T-helper 17 cell (primary cell): ENCODE measurements at regions not wholly inside any gene's neighbourhood (a gene's known extent, or its start where the extent isn't known, plus 50 kb on each side); places are given as distances from the start of the nearest gene placed in this dataset.

Experiments
- ATAC-seq: fragments of 150-1000 bp; cut with Tn5 transposase; 2 replicates; pipeline ENCODE4 v1.10.0; 2021; ENCODE audit warnings: mild to moderate bottlenecking, moderate library complexity
- DNase-seq, 3 donors: peaks; one replicate each; pipeline versions ENCODE4 v3.0.0 to v3.0.0-alpha.2; 2020 to 2021
- H3K9me3 ChIP-seq: one replicate; pipeline ENCODE4 v1.7.0; 2013; ENCODE audit warnings: low read length, mild to moderate bottlenecking; ENCODE audit not compliant: control insufficient read depth, poor library complexity, severe bottlenecking
- H3K27ac Mint-ChIP-seq: one replicate; pipeline ENCODE4 v1.8.0; 2022; ENCODE audit warnings: mild to moderate bottlenecking, moderate library complexity, mixed read lengths
- H3K27me3 Mint-ChIP-seq: one replicate; pipeline ENCODE4 v1.8.0; 2022; ENCODE audit warnings: mixed read lengths
- H3K36me3 Mint-ChIP-seq: one replicate; pipeline ENCODE4 v1.8.0; 2022; ENCODE audit warnings: low read depth, mixed read lengths
- H3K4me1 Mint-ChIP-seq: one replicate; pipeline ENCODE4 v1.8.0; 2022; ENCODE audit warnings: mild to moderate bottlenecking, mixed read lengths
- H3K4me3 Mint-ChIP-seq: one replicate; pipeline ENCODE4 v1.8.0; 2022; ENCODE audit warnings: mild to moderate bottlenecking, moderate library complexity, mixed read lengths

DNA sequence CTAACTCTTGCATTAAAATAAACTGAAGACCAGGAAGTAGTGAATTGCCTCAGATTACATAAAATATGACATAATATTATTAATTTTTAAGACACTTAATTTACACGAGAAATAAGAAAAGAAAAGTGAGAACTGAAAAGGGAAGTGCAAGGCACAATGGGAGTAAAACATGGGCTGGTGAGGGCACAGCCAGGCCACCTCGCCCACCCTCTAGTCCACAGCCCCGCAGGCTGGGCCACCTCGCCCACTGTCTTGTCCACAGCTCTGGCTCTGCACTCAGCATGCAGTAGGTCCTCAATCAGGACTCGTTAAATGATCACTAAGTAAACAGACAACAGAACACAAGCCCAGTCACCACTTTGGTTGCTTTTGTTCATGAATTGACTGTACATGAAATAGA, 67.8 kb upstream of the ARHGEF7 start:
- no peak overlapping the region for H3K27ac Mint-ChIP-seq
- DNase-seq (no peak), ATAC-seq (no peak)
- peaks cover under 1% of the 10 kb centered on the region for H3K36me3 Mint-ChIP-seq
- no peak overlapping the region for H3K4me3 Mint-ChIP-seq
- H3K4me1 Mint-ChIP-seq: peaks cover 10% of the 10 kb centered on the region
- H3K27me3 Mint-ChIP-seq: peaks cover 21% of the 10 kb centered on the region
- H3K9me3 ChIP-seq: no peaks in the 10 kb centered on the region

DNA sequence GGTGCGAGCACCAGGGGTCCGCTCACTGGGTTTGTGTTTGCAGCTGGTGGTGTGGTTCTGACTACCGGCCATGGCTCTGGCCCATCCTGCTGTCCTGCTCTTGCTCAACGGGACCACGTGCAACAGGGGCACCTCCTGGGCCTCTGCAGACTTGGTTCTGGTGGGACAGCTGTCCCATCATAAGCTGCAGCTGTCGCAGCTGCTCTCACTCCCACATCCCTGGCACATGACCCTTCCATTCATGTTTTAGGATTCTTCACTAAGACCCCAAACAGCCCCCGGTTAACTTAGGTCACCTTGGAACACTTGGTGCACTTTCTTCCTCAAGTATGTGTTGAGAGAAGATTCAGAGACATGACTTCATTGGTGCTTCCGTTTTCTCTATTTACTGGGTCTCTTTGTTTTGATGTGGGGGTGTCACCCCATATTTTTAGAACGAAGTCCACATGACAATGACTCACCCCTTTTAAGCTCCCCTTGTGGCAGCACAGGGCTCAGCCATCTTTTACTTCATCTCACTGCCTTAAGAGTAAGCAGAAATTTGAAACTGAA, 68.4 kb upstream of the ARHGEF7 start:
- Mint-ChIP-seq H3K27me3 (peaks cover 27% of the 10 kb centered on the region), H3K4me3 (no peak overlapping the region), H3K27ac (no peak overlapping the region), H3K4me1 (peaks cover 10% of the 10 kb centered on the region), H3K36me3 (peaks cover 7% of the 10 kb centered on the region)
- no peak for DNase-seq
- peak; percentile 69 for ATAC-seq
- H3K9me3 ChIP-seq: no peaks in the 10 kb centered on the region

DNA sequence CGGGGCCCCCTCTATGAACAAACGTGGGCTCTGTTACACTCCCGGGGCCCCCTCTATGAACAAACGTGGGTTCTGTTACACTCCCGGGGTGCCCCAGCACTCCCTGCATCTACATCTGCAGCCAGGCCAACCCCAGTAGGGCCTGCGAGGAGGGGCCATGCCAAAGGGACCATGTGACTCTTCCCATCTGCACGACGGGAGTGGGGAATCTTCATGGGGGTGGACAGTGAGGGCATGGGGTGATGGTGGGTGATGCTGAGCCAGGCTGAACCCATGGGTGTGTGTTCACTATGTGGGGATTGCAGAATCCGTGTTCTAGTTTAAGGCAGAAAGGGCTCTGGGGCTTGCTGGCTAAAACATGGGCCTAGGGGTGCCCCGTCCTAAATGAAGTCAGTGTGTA, 69.9 kb upstream of the ARHGEF7 start:
- H3K4me1 Mint-ChIP-seq: peaks cover 10% of the 10 kb centered on the region
- no peaks in the 10 kb centered on the region for H3K9me3 ChIP-seq
- no peak overlapping the region for H3K27ac Mint-ChIP-seq
- peaks cover 30% of the 10 kb centered on the region for H3K27me3 Mint-ChIP-seq
- H3K36me3 Mint-ChIP-seq: peaks cover 7% of the 10 kb centered on the region
- H3K4me3 Mint-ChIP-seq: no peak overlapping the region
- no peak for ATAC-seq
- no peak for DNase-seq

DNA sequence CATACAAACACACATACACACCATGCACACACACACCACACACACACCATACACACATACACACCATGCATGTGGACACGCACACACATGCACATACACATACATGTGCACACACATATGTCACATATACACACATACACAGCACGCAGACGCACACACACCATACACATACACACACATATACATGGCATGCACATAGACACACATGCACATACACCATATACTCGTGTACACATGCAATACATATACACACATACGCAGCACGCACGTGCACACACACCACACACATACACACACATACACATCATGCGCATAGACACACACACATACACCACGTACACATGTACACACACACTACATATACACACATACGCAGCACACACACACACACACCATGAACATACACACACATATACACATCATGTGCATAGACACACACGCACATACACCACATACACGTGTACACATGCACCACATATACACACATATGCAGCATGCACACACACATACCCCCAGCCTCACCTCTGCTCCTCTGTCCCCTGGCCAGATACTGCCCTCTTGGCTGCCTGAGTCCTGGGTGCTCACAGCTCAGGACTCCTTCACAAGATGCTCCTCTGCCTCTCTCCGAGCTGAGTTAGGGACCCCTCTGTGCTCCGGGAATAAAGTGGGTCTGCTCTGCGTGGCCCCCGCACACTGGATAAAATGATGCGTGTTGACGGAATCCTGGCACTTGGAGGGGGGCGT, 70.9 kb upstream of the ARHGEF7 start:
- ATAC-seq: no peak
- Mint-ChIP-seq H3K4me3 (no peak overlapping the region), H3K36me3 (peaks cover 7% of the 10 kb centered on the region), H3K27ac (no peak overlapping the region), H3K4me1 (peaks cover 13% of the 10 kb centered on the region), H3K27me3 (peaks cover 34% of the 10 kb centered on the region)
- no peak for DNase-seq
- H3K9me3 ChIP-seq: no peaks in the 10 kb centered on the region

DNA sequence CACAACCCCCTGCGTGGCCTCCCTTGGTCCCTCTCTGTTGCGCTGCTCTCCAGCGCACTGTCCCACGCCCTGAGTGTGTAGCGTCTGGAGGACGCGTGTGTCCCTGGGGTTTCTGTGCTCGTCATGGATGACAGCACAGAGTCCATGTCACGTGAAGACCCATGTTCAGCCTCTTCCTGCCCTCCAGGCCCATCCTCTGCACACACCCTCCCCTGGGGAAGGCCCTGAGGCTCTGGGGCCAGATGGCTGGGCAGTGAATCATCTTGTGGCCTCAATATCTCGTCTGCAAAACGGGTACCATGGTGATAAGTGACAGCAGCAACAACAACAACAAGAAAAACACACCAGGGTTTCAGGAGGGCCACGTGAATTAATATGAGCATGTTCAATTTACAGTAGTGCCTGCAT, 71.5 kb upstream of the ARHGEF7 start:
- H3K4me3 Mint-ChIP-seq: no peak overlapping the region
- H3K27me3 Mint-ChIP-seq: peaks cover 38% of the 10 kb centered on the region
- H3K4me1 Mint-ChIP-seq: peaks cover 13% of the 10 kb centered on the region
- no peaks in the 10 kb centered on the region for H3K9me3 ChIP-seq
- H3K27ac Mint-ChIP-seq: no peak overlapping the region
- peaks cover 7% of the 10 kb centered on the region for H3K36me3 Mint-ChIP-seq
- DNase-seq: no peak
- no peak for ATAC-seq

DNA sequence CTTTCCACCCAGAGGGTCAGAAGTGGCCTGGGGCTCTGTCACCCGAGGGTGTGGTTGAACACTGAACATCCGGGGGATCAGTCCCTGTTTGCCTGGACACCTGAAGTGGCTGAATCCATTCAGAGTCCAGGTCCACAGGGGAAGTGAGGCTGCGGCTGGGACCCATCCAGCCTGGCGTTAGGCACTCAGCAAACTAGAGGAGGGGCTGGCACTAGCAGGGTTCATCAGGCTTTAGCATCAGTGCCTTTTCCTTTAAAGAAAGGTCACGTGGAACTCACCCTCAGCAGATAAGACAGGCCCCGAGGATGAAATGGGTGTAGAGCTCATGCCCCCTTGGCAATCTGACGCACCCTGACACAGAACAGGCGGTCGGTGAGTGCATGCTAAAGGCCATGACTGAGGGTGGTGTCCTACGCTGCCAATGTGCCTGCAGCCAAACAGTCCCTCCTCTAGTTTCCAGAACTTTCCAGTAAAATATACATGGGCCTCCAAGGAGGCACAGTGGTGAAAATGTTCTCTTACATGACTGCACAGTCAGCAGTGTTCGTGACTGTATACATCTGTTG, 72.4 kb upstream of the ARHGEF7 start:
- peaks cover 13% of the 10 kb centered on the region for H3K4me1 Mint-ChIP-seq

DNA sequence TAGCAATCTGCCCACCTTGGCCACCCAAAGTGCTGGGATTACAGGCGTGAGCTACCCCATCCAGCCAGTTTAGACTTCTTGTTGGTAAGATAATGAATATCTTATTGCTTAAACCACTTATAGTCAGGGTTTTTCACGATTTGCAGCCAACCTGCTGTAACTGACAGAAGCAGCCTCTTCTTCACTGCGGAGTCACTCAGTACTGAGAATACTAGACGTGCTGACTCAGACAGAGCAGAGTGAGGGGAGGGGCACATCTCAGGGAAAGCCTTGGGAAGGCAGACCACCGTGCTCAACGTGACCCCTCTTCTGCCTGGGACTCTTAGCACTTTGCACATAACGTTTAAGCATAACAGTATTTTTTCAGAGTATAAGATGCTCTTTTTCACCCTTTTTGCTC, 74.3 kb upstream of the ARHGEF7 start:
- ATAC-seq: no peak
- Mint-ChIP-seq H3K36me3 (peaks cover 7% of the 10 kb centered on the region), H3K27me3 (peaks cover 45% of the 10 kb centered on the region), H3K4me3 (no peak overlapping the region), H3K27ac (no peak overlapping the region), H3K4me1 (peaks cover 9% of the 10 kb centered on the region)
- DNase-seq: no peak
- H3K9me3 ChIP-seq: no peaks in the 10 kb centered on the region

More for the DNA sequence above, 72.4 kb upstream of the ARHGEF7 start:
- H3K4me3 Mint-ChIP-seq: no peak overlapping the region
- no peak overlapping the region for H3K27ac Mint-ChIP-seq
- DNase-seq: no peak
- ATAC-seq: no peak
- peaks cover 44% of the 10 kb centered on the region for H3K27me3 Mint-ChIP-seq
- H3K9me3 ChIP-seq: no peaks in the 10 kb centered on the region
- H3K36me3 Mint-ChIP-seq: peaks cover 7% of the 10 kb centered on the region

DNA sequence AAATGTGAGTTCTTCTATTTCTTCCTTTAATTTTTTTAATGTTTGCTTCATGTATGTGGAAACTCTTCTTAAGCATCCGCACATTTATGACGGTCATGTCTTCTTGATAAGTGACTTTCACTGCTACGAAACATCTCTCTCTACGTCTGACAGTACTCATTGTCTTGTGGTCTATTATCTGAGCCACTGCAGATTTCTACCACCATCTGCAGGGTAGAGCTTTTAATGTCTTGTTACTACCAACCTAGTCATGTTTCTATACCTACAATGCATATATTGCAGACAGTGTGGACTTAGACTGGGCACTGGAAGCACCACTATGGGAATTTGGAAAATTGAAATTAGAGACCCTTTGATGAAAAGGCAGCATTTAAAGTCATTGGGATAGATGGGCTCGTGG, 75.4 kb upstream of the ARHGEF7 start:
- no peak for DNase-seq
- Mint-ChIP-seq H3K27ac (no peak overlapping the region), H3K4me1 (peaks cover 9% of the 10 kb centered on the region), H3K36me3 (peaks cover 7% of the 10 kb centered on the region), H3K4me3 (no peak overlapping the region), H3K27me3 (peaks cover 45% of the 10 kb centered on the region)
- no peaks in the 10 kb centered on the region for H3K9me3 ChIP-seq
- ATAC-seq: no peak

DNA sequence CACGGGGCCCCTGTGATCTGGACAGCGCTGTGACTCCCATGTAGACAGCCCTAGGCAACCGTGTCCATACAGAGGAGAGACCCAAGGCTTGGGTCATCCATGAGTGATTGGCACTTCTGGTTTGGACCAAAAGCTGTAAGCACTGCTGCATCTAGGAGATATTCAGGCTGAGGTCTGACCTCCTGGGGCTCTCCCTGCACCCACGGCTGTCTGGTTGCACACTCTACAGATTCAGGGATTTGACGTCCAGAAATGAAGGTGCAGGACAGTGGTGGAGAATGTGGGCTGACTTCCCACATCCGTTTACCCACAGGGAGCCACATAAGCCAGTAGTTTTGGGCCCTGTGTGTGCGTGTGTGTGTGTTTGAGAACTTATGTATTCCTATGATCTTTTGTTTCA, 76.2 kb upstream of the ARHGEF7 start:
- Mint-ChIP-seq H3K4me3 (no peak overlapping the region), H3K36me3 (peaks cover 7% of the 10 kb centered on the region), H3K27ac (no peak overlapping the region), H3K4me1 (peaks cover 3% of the 10 kb centered on the region), H3K27me3 (peaks cover 45% of the 10 kb centered on the region)
- DNase-seq (no peak), ATAC-seq (no peak)
- no peaks in the 10 kb centered on the region for H3K9me3 ChIP-seq

DNA sequence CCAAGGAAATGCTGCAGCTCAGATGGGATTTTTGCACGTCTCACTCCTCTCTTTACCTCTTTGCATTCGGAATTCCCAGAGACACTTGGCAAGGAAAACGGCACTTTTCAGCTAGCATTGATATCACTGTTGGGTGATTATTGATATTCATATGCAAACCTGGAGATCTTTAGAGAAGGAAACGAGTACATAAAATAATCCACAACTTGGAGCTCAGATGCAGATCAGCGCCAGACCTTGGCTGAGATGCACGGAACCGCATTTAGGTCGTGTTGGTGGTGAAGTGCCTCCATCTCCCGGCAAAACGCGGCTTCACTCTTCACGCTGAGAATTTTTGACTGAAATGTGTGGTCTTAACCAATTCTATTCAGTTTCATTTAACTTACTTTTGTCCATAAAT, 77.2 kb upstream of the ARHGEF7 start:
- H3K27ac Mint-ChIP-seq: no peak overlapping the region
- peaks cover 43% of the 10 kb centered on the region for H3K27me3 Mint-ChIP-seq
- no peaks in the 10 kb centered on the region for H3K9me3 ChIP-seq
- DNase-seq (no peak), ATAC-seq (no peak)
- peaks cover 9% of the 10 kb centered on the region for H3K36me3 Mint-ChIP-seq
- H3K4me1 Mint-ChIP-seq: peaks cover 7% of the 10 kb centered on the region
- no peak overlapping the region for H3K4me3 Mint-ChIP-seq

DNA sequence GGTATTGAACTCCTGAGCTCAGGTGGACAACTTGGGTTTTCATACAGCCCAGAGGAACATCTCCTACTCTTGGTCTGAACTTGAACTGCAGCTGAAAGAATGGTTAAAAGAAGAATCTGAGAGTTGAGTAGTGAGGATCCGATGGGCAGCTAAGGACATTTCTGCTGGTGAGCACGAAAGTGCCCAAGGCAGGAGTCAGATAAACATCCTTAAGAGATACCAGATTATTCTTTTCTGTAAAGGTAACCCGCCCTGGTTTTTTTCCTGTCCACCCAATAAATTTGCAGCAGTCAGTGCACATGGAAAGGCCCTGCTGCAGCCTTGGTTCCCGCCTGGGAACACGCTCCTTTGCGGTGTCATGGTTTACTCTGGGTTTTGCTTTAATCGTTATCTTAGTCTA, 78.4 kb upstream of the ARHGEF7 start:
- Mint-ChIP-seq H3K36me3 (peaks cover 2% of the 10 kb centered on the region), H3K27me3 (peaks cover 37% of the 10 kb centered on the region)
- ATAC-seq: no peak

DNA sequence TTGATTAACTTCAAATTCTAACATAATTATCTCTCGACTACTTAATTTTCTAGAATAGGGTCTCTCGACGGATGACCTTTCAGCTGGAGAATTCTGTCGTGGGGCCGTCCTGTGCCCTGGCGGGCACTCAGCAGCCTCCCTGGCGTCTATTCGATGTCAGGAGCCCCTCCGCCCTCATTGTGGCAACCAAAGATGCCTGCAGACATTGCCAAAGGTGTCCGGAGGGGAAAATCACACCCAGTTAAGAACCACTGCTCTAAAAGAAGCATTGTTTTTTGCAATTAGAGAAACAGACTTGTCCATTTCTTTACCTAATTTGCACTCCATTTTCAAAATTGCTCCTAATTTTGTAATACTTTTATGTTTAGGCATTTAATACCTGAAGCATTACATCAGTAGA, 79.2 kb upstream of the ARHGEF7 start:
- no peak for DNase-seq
- H3K27ac Mint-ChIP-seq: no peak overlapping the region
- no peak overlapping the region for H3K4me3 Mint-ChIP-seq
- no peaks in the 10 kb centered on the region for H3K9me3 ChIP-seq
- peaks cover 12% of the 10 kb centered on the region for H3K4me1 Mint-ChIP-seq
- H3K36me3 Mint-ChIP-seq: peaks cover 2% of the 10 kb centered on the region
- peaks cover 35% of the 10 kb centered on the region for H3K27me3 Mint-ChIP-seq
- ATAC-seq: no peak

More for the DNA sequence above, 78.4 kb upstream of the ARHGEF7 start:
- Mint-ChIP-seq H3K4me1 (peaks cover 9% of the 10 kb centered on the region), H3K27ac (no peak overlapping the region), H3K4me3 (no peak overlapping the region)
- no peak for DNase-seq
- no peaks in the 10 kb centered on the region for H3K9me3 ChIP-seq

DNA sequence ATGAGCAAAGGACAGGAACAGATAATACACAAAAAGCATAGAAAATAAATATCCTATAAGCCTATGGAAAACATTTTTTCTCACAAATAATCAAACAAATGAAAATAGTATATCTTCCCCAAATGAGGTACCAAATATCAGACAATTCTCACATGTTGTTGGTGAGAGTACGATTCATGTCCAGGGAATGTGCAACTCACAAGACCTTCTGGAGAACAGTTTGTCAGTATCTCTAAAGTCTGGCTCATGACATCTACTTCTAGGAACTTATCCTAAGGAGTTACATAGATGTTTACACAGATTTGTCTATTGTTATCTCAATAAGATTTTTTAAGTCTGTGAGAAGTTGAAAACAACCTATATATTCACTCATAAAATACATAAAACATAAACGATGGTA, 80.3 kb upstream of the ARHGEF7 start:
- H3K4me1 Mint-ChIP-seq: peaks cover 9% of the 10 kb centered on the region
- H3K27me3 Mint-ChIP-seq: peaks cover 30% of the 10 kb centered on the region
- no peak overlapping the region for H3K4me3 Mint-ChIP-seq
- no peak overlapping the region for H3K27ac Mint-ChIP-seq
- H3K36me3 Mint-ChIP-seq: peaks cover 2% of the 10 kb centered on the region
- ATAC-seq: no peak
- no peak for DNase-seq
- no peaks in the 10 kb centered on the region for H3K9me3 ChIP-seq
